H1 (cell line): ENCODE measurements at regions not wholly inside any gene's neighbourhood (a gene's known extent, or its start where the extent isn't known, plus 50 kb on each side); places are given as distances from the start of the nearest gene placed in this dataset.

Source experiments
- TF ChIP-seq, protein P1 (sequence below): IDR thresholded peaks from 2 replicates; pipeline ENCODE4 v1.6.1; 2011; ENCODE audit warnings: low read depth, mild to moderate bottlenecking, low read length; ENCODE audit not compliant: insufficient read depth
- TF ChIP-seq, protein P2 (sequence below): IDR thresholded peaks from 2 replicates; pipeline ENCODE4 v1.6.1; 2012; ENCODE audit warnings: low read length, inconsistent platforms

DNA sequence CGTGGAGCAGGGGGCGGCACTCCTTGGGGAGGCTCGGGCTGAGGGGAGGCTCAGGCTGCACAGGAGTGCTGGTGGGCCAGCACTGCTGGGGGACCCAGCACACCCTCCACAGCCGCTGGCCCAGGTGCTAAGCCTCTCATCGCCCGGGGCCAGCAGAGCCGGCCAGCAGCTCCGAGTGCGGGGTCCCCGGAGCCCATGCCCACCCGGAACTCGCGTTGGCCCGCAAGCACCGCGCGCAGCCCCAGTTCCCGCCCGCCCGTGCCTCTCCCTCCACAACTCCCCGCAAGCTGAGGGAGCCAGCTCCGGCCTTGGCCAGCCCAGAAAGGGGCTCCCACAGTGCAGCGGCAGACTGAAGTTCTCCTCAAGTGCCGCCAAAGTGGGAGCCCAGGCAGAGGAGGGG lies 2266.8 kb downstream of the LRRC4C start (continued):
- TF ChIP-seq, protein P1, sequence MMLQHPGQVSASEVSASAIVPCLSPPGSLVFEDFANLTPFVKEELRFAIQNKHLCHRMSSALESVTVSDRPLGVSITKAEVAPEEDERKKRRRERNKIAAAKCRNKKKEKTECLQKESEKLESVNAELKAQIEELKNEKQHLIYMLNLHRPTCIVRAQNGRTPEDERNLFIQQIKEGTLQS: no peak
- TF ChIP-seq, protein P2, sequence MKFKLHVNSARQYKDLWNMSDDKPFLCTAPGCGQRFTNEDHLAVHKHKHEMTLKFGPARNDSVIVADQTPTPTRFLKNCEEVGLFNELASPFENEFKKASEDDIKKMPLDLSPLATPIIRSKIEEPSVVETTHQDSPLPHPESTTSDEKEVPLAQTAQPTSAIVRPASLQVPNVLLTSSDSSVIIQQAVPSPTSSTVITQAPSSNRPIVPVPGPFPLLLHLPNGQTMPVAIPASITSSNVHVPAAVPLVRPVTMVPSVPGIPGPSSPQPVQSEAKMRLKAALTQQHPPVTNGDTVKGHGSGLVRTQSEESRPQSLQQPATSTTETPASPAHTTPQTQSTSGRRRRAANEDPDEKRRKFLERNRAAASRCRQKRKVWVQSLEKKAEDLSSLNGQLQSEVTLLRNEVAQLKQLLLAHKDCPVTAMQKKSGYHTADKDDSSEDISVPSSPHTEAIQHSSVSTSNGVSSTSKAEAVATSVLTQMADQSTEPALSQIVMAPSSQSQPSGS: no peak
